ENCODE measurements at regions not wholly inside any gene's neighbourhood (a gene's known extent, or its start where the extent isn't known, plus 50 kb on each side); places are given as distances from the start of the nearest gene placed in this dataset.
"Not testable (repeated sequence)": the region's sequence is repeated elsewhere in the genome, so short reads cannot be mapped to it uniquely, and the experiment has no call there.

DNA sequence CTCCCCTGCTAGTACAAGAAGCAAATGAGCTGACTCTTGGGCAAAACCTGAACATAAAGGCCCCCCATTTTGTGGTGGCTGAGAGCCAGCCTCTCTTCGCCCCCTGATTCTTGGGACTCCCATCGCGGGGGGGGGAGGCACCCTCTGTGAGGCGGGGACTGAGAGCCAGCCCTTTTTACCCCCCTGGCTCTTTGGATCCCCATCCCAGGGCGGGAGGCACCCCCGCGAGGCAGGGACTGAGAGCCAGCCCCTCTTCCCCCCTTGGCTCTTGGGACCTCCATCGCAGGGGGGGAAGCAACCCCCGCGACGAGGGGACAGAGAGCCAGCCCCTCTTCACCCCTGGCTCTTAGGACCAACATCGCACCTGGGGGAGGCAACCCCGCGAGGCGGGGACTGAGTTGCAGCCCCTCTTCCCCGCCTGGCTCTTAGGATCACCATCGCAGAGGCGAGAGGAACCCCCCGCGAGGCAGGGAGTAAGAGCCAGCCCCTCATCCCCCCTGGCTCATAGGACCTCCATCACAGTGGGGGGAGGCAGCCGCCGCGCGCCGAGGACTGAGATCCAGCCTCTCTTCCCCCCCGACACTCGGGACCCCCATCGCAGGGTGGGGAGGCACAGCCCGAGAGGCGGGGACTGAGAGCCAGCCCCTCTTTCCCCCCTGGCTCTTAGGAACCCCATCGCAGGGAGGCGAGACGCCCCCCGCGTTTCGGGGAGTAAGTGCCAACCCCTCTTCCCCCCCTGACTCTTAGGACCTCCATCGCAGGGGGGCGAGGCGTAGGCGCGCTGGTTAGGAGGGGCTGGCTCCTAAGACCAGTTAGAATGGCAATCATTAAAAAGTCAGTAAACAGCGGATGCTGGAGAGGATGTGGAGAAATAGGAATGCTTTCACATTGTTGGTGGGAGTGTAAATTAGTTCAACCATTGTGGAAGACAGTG, 2428.4 kb upstream of the PCDH20 start:
- DNase-seq = no peak

- no peak for DNase-seq
These were observed 2426.5 kb upstream of the PCDH20 start for GRCh38 chr13:63842102-63842501.

GRCh38 chr13:63840551-63841421, 2425.1 kb upstream of the PCDH20 start:
- DNase-seq = no peak

- no peak for DNase-seq
These were observed 2422.9 kb upstream of the PCDH20 start for GRCh38 chr13:63838366-63839110.

GRCh38 chr13:63837701-63838100, 2422.1 kb upstream of the PCDH20 start:
- DNase-seq = not testable (repeated sequence)

DNA sequence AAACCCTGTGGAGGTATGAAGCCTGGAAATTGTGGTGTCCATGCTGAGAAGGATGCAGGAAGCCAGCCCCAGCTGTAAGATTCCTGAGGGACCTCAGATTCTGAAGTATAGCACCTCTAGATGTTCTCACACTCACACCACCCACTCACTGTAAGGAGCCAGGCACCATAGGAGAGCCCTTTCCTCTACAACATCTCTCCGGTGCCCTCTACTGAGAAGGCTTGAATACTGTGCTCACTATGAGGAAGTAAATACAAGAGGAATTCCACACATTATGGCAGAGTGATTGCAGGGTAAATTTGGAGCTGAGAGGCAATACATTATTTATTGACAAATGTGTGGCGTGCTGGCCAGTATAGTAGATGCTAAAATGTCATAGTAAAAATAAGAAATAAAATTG, 2414.0 kb upstream of the PCDH20 start:
- DNase-seq = not testable (repeated sequence)

DNA sequence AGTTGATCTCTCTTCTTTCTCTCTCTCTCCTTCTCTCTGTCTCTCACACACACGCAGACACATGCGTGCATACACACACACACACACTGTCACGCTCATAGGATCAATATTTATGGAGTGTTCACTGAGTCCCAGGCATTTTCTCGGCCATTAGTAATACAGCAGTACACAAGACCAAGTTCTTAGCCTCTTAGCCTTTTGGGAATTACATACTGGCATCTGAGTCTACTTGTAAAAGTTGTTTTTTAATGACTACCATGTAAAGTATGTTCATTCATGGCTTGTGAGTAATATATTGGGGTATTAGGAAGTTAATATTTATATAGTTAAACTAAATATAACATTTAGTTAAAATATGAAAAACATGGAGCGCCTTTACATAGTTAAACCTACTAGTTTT, 2406.1 kb upstream of the PCDH20 start:
- not testable (repeated sequence) for DNase-seq

DNA sequence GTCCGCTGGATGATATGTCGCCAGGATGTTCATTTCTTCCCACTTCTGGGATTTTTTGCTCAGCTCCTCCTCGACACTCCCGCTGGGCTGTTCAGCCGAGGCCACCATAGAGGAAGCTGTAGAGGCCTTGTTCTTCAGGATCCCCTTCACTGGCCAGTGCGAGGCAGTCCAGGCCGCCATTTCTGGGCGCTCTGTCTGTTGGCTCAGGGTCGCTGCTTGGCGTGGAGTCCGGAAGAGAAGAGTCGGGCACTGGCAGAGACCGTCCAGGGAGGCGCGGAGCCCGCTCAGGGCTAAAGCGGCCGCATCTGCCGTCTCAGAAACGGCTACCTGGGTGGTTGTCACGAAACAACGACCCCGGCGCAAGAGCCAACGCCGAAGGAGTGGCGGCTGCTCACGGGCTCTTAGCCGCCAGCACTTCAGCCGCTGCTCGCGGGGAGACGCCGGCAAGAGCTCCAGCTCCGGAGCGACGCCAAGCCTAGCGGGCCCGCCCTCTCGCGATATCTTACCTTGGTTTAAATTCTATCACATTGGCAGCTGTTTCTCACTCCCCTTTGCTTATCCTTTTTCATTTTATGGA, 2395.9 kb upstream of the PCDH20 start:
- DNase-seq = not testable (repeated sequence)

- DNase-seq = not testable (repeated sequence)
These were observed 2375.5 kb upstream of the PCDH20 start for GRCh38 chr13:63791134-63791533.

GRCh38 chr13:63774133-63774532, 2358.5 kb upstream of the PCDH20 start:
- no peak for DNase-seq

- no peak for DNase-seq
These were observed 2357.8 kb upstream of the PCDH20 start for GRCh38 chr13:63773476-63773875.

DNA sequence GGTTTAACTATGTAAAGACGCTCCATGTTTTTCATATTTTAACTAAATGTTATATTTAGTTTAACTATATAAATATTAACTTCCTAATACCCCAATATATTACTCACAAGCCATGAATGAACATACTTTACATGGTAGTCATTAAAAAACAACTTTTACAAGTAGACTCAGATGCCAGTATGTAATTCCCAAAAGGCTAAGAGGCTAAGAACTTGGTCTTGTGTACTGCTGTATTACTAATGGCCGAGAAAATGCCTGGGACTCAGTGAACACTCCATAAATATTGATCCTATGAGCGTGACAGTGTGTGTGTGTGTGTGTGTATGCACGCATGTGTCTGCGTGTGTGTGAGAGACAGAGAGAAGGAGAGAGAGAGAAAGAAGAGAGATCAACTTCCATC, 2342.0 kb upstream of the PCDH20 start:
- not testable (repeated sequence) for DNase-seq

- not testable (repeated sequence) for DNase-seq
These were observed 2334.2 kb upstream of the PCDH20 start for GRCh38 chr13:63749857-63750256.

GRCh38 chr13:63741814-63742101, 2326.1 kb upstream of the PCDH20 start:
- DNase-seq = not testable (repeated sequence)

GRCh38 chr13:63741029-63741813, 2325.6 kb upstream of the PCDH20 start:
- DNase-seq = no peak

DNA sequence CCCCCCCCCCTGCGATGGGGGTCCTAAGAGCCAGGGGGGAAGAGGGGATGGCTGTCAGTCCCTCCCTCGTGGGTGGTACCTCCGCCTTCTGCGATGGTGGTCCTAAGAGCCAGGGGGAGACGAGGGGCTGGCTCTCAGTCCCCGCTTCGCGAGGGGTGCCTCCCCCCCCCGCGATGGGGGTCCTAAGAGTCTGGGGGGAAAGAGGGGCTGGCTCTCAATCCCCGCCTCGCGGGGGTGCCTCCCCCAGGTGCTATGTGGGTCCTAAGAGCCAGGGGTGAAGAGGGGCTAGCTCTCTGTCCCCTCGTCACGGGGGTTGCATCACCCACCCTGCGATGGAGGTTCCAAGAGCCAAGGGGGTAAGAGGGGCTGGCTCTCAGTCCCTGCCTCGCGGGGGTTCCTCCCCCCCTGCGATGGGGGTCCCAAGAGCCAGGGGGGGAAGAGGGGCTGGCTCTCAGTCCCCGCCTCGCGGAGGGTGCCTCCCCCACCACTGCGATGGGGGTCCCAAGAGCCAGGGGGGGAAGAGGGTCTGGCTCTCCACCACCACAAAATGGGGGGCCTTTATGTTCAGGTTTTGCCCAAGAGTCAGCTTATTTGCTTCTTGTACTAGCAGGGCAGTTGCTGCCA, 2323.6 kb upstream of the PCDH20 start:
- not testable (repeated sequence) for DNase-seq

- DNase-seq = no peak
These were observed 2321.8 kb upstream of the PCDH20 start for GRCh38 chr13:63737418-63737817.

- no peak for DNase-seq
These were observed 2316.2 kb upstream of the PCDH20 start for GRCh38 chr13:63731896-63732295.

DNA sequence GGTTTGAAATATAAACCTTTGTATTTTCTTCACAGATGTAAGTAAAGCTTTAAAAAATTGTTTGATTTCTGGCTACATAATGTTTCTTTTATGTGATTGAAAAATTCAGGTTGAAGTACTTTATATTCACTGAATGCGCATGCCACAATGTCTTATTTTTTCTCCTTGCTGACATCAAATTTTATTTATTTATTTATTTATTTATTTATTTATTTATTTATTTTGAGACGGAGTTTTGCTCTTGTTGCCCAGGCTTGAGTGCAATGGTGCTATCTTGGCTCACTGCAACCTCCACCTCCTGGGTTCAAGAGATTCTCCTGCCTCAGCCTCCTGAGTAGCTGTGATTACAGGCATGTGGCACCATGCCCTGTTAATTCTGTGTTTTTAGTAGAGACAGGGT, 2296.5 kb upstream of the PCDH20 start:
- not testable (repeated sequence) for DNase-seq

GRCh38 chr13:63706751-63707150, 2291.1 kb upstream of the PCDH20 start:
- no peak for DNase-seq

DNA sequence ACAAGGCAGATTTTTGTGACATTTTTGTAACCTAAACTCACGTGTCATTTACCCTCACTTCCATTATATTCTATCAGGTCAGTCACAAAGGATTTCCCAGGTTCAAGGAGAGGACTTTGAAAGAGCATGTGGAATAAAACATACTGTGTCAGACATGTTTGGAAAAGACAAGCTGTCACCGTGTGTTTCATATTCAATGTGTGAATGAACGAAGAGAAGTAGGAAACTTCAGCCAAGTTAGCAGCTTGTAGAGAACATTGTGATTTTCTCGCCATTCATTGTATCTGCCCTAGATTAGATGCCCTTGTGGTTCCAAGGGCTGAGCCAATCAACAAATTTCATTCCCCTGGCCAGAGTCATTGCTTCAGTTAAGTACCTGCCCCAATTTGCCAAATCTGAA, 2288.9 kb upstream of the PCDH20 start:
- DNase-seq = no peak
